HEK293 (cell line): ENCODE measurements at regions not wholly inside any gene's neighbourhood (a gene's known extent, or its start where the extent isn't known, plus 50 kb on each side); places are given as distances from the start of the nearest gene placed in this dataset.

Experiments used
- CTCF ChIA-PET: fragments of 350-600 bp; formaldehyde crosslinking; extraction: SDS; loops from one replicate; lab custom pipeline; 2021; ENCODE audit warnings: antibody characterized with exemption; lab: Yijun Ruan, JAX
- POLR2A ChIA-PET: fragments of 300-600 bp; formaldehyde crosslinking; extraction: SDS; loops from one replicate; lab custom pipeline; 2020; ENCODE audit warnings: antibody characterized with exemption, inconsistent platforms; lab: Yijun Ruan, JAX
- H3K27ac ChIP-seq: fragments of 200-500 bp; sonication (Bioruptor generic); 2 replicates; pipeline ENCODE4 v1.5.1; 2014; ENCODE audit warnings: low read depth, low read length, control low read depth, inconsistent platforms; ENCODE audit errors: extremely low read depth
- H3K36me3 ChIP-seq, 2 experiments: fragments of 200-500 bp in 1 of 2; sonication (Bioruptor generic) in 1 of 2; 1 replicate in 1 of 2; 2 replicates in 1 of 2; pipeline ENCODE4 v1.5.1; 2014 to 2017; ENCODE audit warnings: inconsistent platforms in 2 of 2, low read length in 2 of 2; ENCODE audit not compliant: control insufficient read depth in 2 of 2, insufficient read depth in 1 of 2
- H3K4me1 ChIP-seq: fragments of 200-500 bp; sonication (Bioruptor generic); 2 replicates; pipeline ENCODE4 v1.5.1; 2014; ENCODE audit warnings: mild to moderate bottlenecking, low read length, inconsistent platforms; ENCODE audit not compliant: control insufficient read depth, insufficient read depth
- H3K4me3 ChIP-seq: 2 replicates; pipeline ENCODE4 v1.5.1; 2011; ENCODE audit warnings: low read depth, mild to moderate bottlenecking, control low read depth, low read length, moderate library complexity
- H3K9me3 ChIP-seq: fragments of 200-500 bp; sonication (Bioruptor generic); 2 replicates; pipeline ENCODE4 v1.5.1; 2014; ENCODE audit warnings: low read depth, low read length, inconsistent platforms; ENCODE audit not compliant: control insufficient read depth, insufficient read depth
- EGR2 ChIP-seq: fragments of 450-650 bp; formaldehyde crosslinking; IDR thresholded peaks from 2 replicates; pipeline ENCODE4 v1.5.1; 2016; ENCODE audit warnings: low read depth, missing biosample characterization, missing genetic modification characterization
- FEZF1 ChIP-seq: fragments of 450-650 bp; formaldehyde crosslinking; IDR thresholded peaks from 2 replicates; pipeline ENCODE4 v1.5.1; 2016; ENCODE audit warnings: missing biosample characterization, missing genetic modification characterization
- HIC1 ChIP-seq: fragments of 450-650 bp; formaldehyde crosslinking; IDR thresholded peaks from 2 replicates; pipeline ENCODE4 v1.5.1; 2016; ENCODE audit warnings: missing biosample characterization, missing genetic modification characterization
- KLF1 ChIP-seq: fragments of 450-650 bp; formaldehyde crosslinking; IDR thresholded peaks from 2 replicates; pipeline ENCODE4 v1.5.1; 2016; ENCODE audit warnings: missing biosample characterization, missing genetic modification characterization
- OSR2 ChIP-seq: fragments of 450-650 bp; formaldehyde crosslinking; IDR thresholded peaks from 2 replicates; pipeline ENCODE4 v1.5.1; 2016; ENCODE audit warnings: missing biosample characterization, missing genetic modification characterization
- PRDM1 ChIP-seq: fragments of 450-650 bp; formaldehyde crosslinking; IDR thresholded peaks from 2 replicates; pipeline ENCODE4; 2016; ENCODE audit warnings: missing biosample characterization, missing genetic modification characterization
- SALL2 ChIP-seq: fragments of 450-650 bp; formaldehyde crosslinking; IDR thresholded peaks from 2 replicates; pipeline ENCODE4 v1.5.0; 2017; ENCODE audit warnings: missing biosample characterization, mild to moderate bottlenecking, missing genetic modification characterization, borderline replicate concordance
- YY1 ChIP-seq: fragments of 450-650 bp; formaldehyde crosslinking; IDR thresholded peaks from 2 replicates; pipeline ENCODE4 v1.5.1; 2018; ENCODE audit warnings: missing biosample characterization, missing genetic modification characterization
- ZBTB8A ChIP-seq: fragments of 450-650 bp; formaldehyde crosslinking; IDR thresholded peaks from 2 replicates; pipeline ENCODE4 v1.5.1; 2016; ENCODE audit warnings: missing biosample characterization, missing genetic modification characterization
- ZNF19 ChIP-seq: fragments of 450-650 bp; formaldehyde crosslinking; IDR thresholded peaks from 2 replicates; pipeline ENCODE4; 2016; ENCODE audit warnings: missing biosample characterization, missing genetic modification characterization, low read depth
- ZNF214 ChIP-seq: fragments of 450-650 bp; formaldehyde crosslinking; IDR thresholded peaks from 2 replicates; pipeline ENCODE4 v1.5.1; 2017; ENCODE audit warnings: missing biosample characterization, mild to moderate bottlenecking, missing genetic modification characterization, borderline replicate concordance
- ZNF529 ChIP-seq: fragments of 450-650 bp; formaldehyde crosslinking; IDR thresholded peaks from 2 replicates; pipeline ENCODE4 v1.5.1; 2017; ENCODE audit warnings: missing genetic modification characterization, missing biosample characterization; ENCODE audit not compliant: insufficient replicate concordance
- ZNF701 ChIP-seq: fragments of 450-650 bp; formaldehyde crosslinking; IDR thresholded peaks from 2 replicates; pipeline ENCODE4 v1.5.1; 2016; ENCODE audit warnings: missing biosample characterization, missing genetic modification characterization
- TF ChIP-seq, protein P1 (sequence below): fragments of 450-650 bp; formaldehyde crosslinking; IDR thresholded peaks from 2 replicates; pipeline ENCODE4 v1.5.1; 2017; ENCODE audit warnings: missing biosample characterization, missing genetic modification characterization
- TF ChIP-seq, protein P2 (sequence below): fragments of 450-650 bp; formaldehyde crosslinking; IDR thresholded peaks from 2 replicates; pipeline ENCODE4 v1.5.1; 2017; ENCODE audit warnings: missing biosample characterization, missing genetic modification characterization
- TF ChIP-seq, protein P3 (sequence below): fragments of 450-650 bp; formaldehyde crosslinking; IDR thresholded peaks from 2 replicates; pipeline ENCODE4 v1.5.1; 2016; ENCODE audit warnings: missing biosample characterization, missing genetic modification characterization, borderline replicate concordance

- no peak for TF ChIP-seq FEZF1 (tag by site-specific recombination)
- TF ChIP-seq, protein P1, sequence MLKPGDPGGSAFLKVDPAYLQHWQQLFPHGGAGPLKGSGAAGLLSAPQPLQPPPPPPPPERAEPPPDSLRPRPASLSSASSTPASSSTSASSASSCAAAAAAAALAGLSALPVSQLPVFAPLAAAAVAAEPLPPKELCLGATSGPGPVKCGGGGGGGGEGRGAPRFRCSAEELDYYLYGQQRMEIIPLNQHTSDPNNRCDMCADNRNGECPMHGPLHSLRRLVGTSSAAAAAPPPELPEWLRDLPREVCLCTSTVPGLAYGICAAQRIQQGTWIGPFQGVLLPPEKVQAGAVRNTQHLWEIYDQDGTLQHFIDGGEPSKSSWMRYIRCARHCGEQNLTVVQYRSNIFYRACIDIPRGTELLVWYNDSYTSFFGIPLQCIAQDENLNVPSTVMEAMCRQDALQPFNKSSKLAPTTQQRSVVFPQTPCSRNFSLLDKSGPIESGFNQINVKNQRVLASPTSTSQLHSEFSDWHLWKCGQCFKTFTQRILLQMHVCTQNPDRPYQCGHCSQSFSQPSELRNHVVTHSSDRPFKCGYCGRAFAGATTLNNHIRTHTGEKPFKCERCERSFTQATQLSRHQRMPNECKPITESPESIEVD (tag by site-specific recombination) = no peak
- TF ChIP-seq, protein P2, sequence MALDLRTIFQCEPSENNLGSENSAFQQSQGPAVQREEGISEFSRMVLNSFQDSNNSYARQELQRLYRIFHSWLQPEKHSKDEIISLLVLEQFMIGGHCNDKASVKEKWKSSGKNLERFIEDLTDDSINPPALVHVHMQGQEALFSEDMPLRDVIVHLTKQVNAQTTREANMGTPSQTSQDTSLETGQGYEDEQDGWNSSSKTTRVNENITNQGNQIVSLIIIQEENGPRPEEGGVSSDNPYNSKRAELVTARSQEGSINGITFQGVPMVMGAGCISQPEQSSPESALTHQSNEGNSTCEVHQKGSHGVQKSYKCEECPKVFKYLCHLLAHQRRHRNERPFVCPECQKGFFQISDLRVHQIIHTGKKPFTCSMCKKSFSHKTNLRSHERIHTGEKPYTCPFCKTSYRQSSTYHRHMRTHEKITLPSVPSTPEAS (tag by site-specific recombination) = no peak
- TF ChIP-seq ZNF214 (tag by site-specific recombination) = no peak
- Histone ChIP-seq H3K36me3 (no peaks in the 10 kb centered on the region), H3K9me3 (no peaks in the 10 kb centered on the region), H3K4me1 (no peaks in the 10 kb centered on the region), H3K27ac (no peak overlapping the region), H3K4me3 (no peak overlapping the region)
- ChIA-PET POLR2A (no interaction called here), CTCF (interaction anchor here (0.5 to 0.6 kb wide), 3 partner anchors 67 to 217 kb away, joined by 3 to 6 read pairs (median 3); no protein-coding TSS in a partner anchor)
Measured at GRCh38 chr1:29575826-29576225, 339.5 kb downstream of the PTPRU start.

GRCh38 chr1:29575277-29575676, 339.0 kb downstream of the PTPRU start:
- ChIA-PET POLR2A (no interaction called here), CTCF (no interaction called here)
- TF ChIP-seq OSR2 (tag by site-specific recombination) (no peak), SALL2 (tag by site-specific recombination) (no peak), HIC1 (tag by site-specific recombination) (no peak), EGR2 (tag by site-specific recombination) (no peak), ZBTB8A (tag by site-specific recombination) (no peak), ZNF529 (tag by site-specific recombination) (no peak), KLF1 (tag by site-specific recombination) (no peak), PRDM1 (tag by site-specific recombination) (no peak), ZNF19 (no peak), ZNF701 (tag by site-specific recombination) (no peak), YY1 (tag by site-specific recombination) (no peak)
- TF ChIP-seq, protein P3, sequence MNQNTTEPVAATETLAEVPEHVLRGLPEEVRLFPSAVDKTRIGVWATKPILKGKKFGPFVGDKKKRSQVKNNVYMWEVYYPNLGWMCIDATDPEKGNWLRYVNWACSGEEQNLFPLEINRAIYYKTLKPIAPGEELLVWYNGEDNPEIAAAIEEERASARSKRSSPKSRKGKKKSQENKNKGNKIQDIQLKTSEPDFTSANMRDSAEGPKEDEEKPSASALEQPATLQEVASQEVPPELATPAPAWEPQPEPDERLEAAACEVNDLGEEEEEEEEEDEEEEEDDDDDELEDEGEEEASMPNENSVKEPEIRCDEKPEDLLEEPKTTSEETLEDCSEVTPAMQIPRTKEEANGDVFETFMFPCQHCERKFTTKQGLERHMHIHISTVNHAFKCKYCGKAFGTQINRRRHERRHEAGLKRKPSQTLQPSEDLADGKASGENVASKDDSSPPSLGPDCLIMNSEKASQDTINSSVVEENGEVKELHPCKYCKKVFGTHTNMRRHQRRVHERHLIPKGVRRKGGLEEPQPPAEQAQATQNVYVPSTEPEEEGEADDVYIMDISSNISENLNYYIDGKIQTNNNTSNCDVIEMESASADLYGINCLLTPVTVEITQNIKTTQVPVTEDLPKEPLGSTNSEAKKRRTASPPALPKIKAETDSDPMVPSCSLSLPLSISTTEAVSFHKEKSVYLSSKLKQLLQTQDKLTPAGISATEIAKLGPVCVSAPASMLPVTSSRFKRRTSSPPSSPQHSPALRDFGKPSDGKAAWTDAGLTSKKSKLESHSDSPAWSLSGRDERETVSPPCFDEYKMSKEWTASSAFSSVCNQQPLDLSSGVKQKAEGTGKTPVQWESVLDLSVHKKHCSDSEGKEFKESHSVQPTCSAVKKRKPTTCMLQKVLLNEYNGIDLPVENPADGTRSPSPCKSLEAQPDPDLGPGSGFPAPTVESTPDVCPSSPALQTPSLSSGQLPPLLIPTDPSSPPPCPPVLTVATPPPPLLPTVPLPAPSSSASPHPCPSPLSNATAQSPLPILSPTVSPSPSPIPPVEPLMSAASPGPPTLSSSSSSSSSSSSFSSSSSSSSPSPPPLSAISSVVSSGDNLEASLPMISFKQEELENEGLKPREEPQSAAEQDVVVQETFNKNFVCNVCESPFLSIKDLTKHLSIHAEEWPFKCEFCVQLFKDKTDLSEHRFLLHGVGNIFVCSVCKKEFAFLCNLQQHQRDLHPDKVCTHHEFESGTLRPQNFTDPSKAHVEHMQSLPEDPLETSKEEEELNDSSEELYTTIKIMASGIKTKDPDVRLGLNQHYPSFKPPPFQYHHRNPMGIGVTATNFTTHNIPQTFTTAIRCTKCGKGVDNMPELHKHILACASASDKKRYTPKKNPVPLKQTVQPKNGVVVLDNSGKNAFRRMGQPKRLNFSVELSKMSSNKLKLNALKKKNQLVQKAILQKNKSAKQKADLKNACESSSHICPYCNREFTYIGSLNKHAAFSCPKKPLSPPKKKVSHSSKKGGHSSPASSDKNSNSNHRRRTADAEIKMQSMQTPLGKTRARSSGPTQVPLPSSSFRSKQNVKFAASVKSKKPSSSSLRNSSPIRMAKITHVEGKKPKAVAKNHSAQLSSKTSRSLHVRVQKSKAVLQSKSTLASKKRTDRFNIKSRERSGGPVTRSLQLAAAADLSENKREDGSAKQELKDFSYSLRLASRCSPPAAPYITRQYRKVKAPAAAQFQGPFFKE = no peak
- TF ChIP-seq, protein P2 (tag by site-specific recombination) = no peak
- no peaks in the 10 kb centered on the region for H3K4me1 ChIP-seq
- H3K4me3 ChIP-seq = no peak overlapping the region
- no peaks in the 10 kb centered on the region for H3K36me3 ChIP-seq
- H3K9me3 ChIP-seq = no peaks in the 10 kb centered on the region
- no peak overlapping the region for H3K27ac ChIP-seq
